HEK293T (cell line): ENCODE measurements at regions not wholly inside any gene's neighbourhood (a gene's known extent, or its start where the extent isn't known, plus 50 kb on each side); places are given as distances from the start of the nearest gene placed in this dataset.

Source experiments
- CTCF ChIA-PET: fragments of 350-600 bp; formaldehyde crosslinking; extraction: SDS; loops from one replicate; lab custom pipeline; 2021; ENCODE audit warnings: antibody characterized with exemption, inconsistent platforms; lab: Yijun Ruan, JAX
- POLR2A ChIA-PET: fragments of 350-600 bp; formaldehyde crosslinking; extraction: SDS; loops from one replicate; lab custom pipeline; 2020; ENCODE audit warnings: antibody characterized with exemption, inconsistent platforms; lab: Yijun Ruan, JAX
- DNase-seq: peaks from one replicate; pipeline ENCODE4 v3.0.0; 2012; ENCODE audit warnings: mixed read lengths; ENCODE audit errors: extremely low spot score
- ARNT ChIP-seq: fragments of 450-650 bp; IDR thresholded peaks from 2 replicates; pipeline ENCODE4 v1.6.1; 2017; ENCODE audit warnings: mild to moderate bottlenecking
- BHLHE40 ChIP-seq: fragments of 450-650 bp; IDR thresholded peaks from 2 replicates; pipeline ENCODE4 v1.6.1; 2016; ENCODE audit warnings: mild to moderate bottlenecking, moderate library complexity, borderline replicate concordance
- CTBP1 ChIP-seq: fragments of 450-650 bp; IDR thresholded peaks from 2 replicates; pipeline ENCODE4 v1.6.1; 2016; ENCODE audit warnings: borderline replicate concordance
- ELF4 ChIP-seq: fragments of 450-650 bp; IDR thresholded peaks from 2 replicates; pipeline ENCODE4 v1.6.1; 2017; ENCODE audit warnings: antibody characterized with exemption
- FOXA1 ChIP-seq: fragments of 450-650 bp; IDR thresholded peaks from 2 replicates; pipeline ENCODE4 v1.6.1; 2016; ENCODE audit warnings: mild to moderate bottlenecking
- FOXK2 ChIP-seq: fragments of 450-650 bp; IDR thresholded peaks from 2 replicates; pipeline ENCODE4 v1.6.1; 2016; ENCODE audit warnings: mild to moderate bottlenecking
- FOXM1 ChIP-seq: fragments of 450-650 bp; IDR thresholded peaks from 2 replicates; pipeline ENCODE4 v1.6.1; 2017; ENCODE audit warnings: mild to moderate bottlenecking, borderline replicate concordance
- HDGF ChIP-seq: fragments of 450-650 bp; IDR thresholded peaks from 2 replicates; pipeline ENCODE4 v1.6.1; 2017; ENCODE audit warnings: antibody characterized with exemption, borderline replicate concordance
- L3MBTL2 ChIP-seq: fragments of 450-650 bp; conservative IDR thresholded peaks from 2 replicates; pipeline ENCODE4 v1.6.1; 2016; ENCODE audit warnings: mild to moderate bottlenecking
- LEF1 ChIP-seq: fragments of 450-650 bp; IDR thresholded peaks from 2 replicates; pipeline ENCODE4 v1.6.1; 2017; ENCODE audit warnings: mild to moderate bottlenecking, borderline replicate concordance
- NFRKB ChIP-seq: fragments of 450-650 bp; IDR thresholded peaks from 2 replicates; pipeline ENCODE4 v1.6.1; 2016; ENCODE audit warnings: mild to moderate bottlenecking, moderate library complexity
- PKNOX1 ChIP-seq: fragments of 450-650 bp; IDR thresholded peaks from 2 replicates; pipeline ENCODE4 v1.6.1; 2016
- SP1 ChIP-seq: fragments of 450-650 bp; IDR thresholded peaks from 2 replicates; pipeline ENCODE4 v1.6.1; 2017
- SUZ12 ChIP-seq: fragments of 450-650 bp; IDR thresholded peaks from 2 replicates; pipeline ENCODE4 v1.6.1; 2016; ENCODE audit warnings: mild to moderate bottlenecking
- TARDBP ChIP-seq: fragments of 450-650 bp; IDR thresholded peaks from 2 replicates; pipeline ENCODE4 v1.6.1; 2016
- ZNF384 ChIP-seq: fragments of 450-650 bp; IDR thresholded peaks from 2 replicates; pipeline ENCODE4 v1.6.1; 2016

GRCh38 chr11:128341280-128342248 lies 245.8 kb downstream of the ETS1 start:
- ChIA-PET CTCF (no interaction called here), POLR2A (no interaction called here)
- DNase-seq, result no peak
- TF ChIP-seq CTBP1, result no peak
- no peak for TF ChIP-seq ELF4
- no peak for TF ChIP-seq ARNT
- TF ChIP-seq LEF1, result no peak

- TF ChIP-seq HDGF, result no peak
- no peak for TF ChIP-seq ARNT
- ChIA-PET POLR2A (no interaction called here), CTCF (no interaction called here)
- no peak for DNase-seq
These were observed 247.6 kb downstream of the ETS1 start for GRCh38 chr11:128339792-128340191.

GRCh38 chr11:128338811-128339210 lies 248.5 kb downstream of the ETS1 start:
- no peak for TF ChIP-seq FOXK2
- no peak for TF ChIP-seq L3MBTL2
- no peak for TF ChIP-seq ARNT
- no peak for TF ChIP-seq PKNOX1
- no peak for TF ChIP-seq SP1
- TF ChIP-seq FOXA1, result no peak
- TF ChIP-seq BHLHE40, result no peak
- no peak for TF ChIP-seq FOXM1
- no peak for TF ChIP-seq NFRKB
- no peak for TF ChIP-seq SUZ12
- TF ChIP-seq HDGF, result no peak
- TF ChIP-seq LEF1, result no peak
- no peak for TF ChIP-seq ELF4
- no peak for TF ChIP-seq TARDBP
- TF ChIP-seq CTBP1, result no peak
- TF ChIP-seq ZNF384, result no peak
- CTCF ChIA-PET, result no interaction called here
- DNase-seq, result no peak
- POLR2A ChIA-PET, result no interaction called here

- DNase-seq, result no peak
- TF ChIP-seq HDGF, result no peak
- TF ChIP-seq LEF1, result no peak
- ChIA-PET CTCF (no interaction called here), POLR2A (no interaction called here)
These were observed 251.2 kb downstream of the ETS1 start for GRCh38 chr11:128336203-128336602.

- CTCF ChIA-PET, result no interaction called here
- DNase-seq, result no peak
- POLR2A ChIA-PET, result no interaction called here
- TF ChIP-seq ARNT, result no peak
- TF ChIP-seq BHLHE40, result no peak
- no peak for TF ChIP-seq LEF1
- no peak for TF ChIP-seq NFRKB
- TF ChIP-seq ELF4, result no peak
- TF ChIP-seq CTBP1, result no peak
- TF ChIP-seq SUZ12, result no peak
- TF ChIP-seq SP1, result no peak
- TF ChIP-seq FOXM1, result no peak
- no peak for TF ChIP-seq ZNF384
- TF ChIP-seq HDGF, result no peak
- TF ChIP-seq L3MBTL2, result no peak
- TF ChIP-seq PKNOX1, result no peak
- no peak for TF ChIP-seq TARDBP
- TF ChIP-seq FOXK2, result no peak
- no peak for TF ChIP-seq FOXA1
These were observed 251.6 kb downstream of the ETS1 start for GRCh38 chr11:128335729-128336128.

GRCh38 chr11:128334311-128335044 lies 252.9 kb downstream of the ETS1 start:
- POLR2A ChIA-PET, result no interaction called here

More at GRCh38 chr11:128334311-128335044, 252.9 kb downstream of the ETS1 start:
- CTCF ChIA-PET, result interaction anchor here (0.8 kb wide), 1 partner anchor 14 kb away, joined by 3 read pairs; no protein-coding TSS in a partner anchor
- TF ChIP-seq ELF4 (no peak), FOXM1 (no peak), PKNOX1 (no peak)
- DNase-seq, result no peak
